ENCODE measurements at regions not wholly inside any gene's neighbourhood (a gene's known extent, or its start where the extent isn't known, plus 50 kb on each side); places are given as distances from the start of the nearest gene placed in this dataset.

- Histone ChIP-seq H3K9me3 (ENCODE audit: insufficient read depth, low read length) (no peaks in the 10 kb centered on the region), H3K79me2 (ENCODE audit: low read length) (no peaks in the 10 kb centered on the region), H3K4me1 (ENCODE audit: low read length) (peaks cover 29% of the 10 kb centered on the region), H3K27me3 (ENCODE audit: low read depth, low read length) (no peaks in the 10 kb centered on the region), H3K9ac (ENCODE audit: low read length) (no peak overlapping the region), H3K4me2 (ENCODE audit: low read length) (no peak overlapping the region), H4K20me1 (ENCODE audit: insufficient read depth, low read length) (no peaks in the 10 kb centered on the region), H3K36me3 (replicated peaks; ENCODE audit: low read depth, low read length) (no peaks in the 10 kb centered on the region), H3K4me3 (ENCODE audit: low read length) (no peak overlapping the region), H3K27ac (ENCODE audit: low read length) (no peak overlapping the region), H2AFZ (ENCODE audit: low read depth, low read length) (no peak overlapping the region)
- TF ChIP-seq CTCF (IDR thresholded peaks at IDR 0.05; ENCODE audit: low read depth, low read length) (no peak), EZH2phosphoT487 (IDR thresholded peaks at IDR 0.05; ENCODE audit: low read depth) (no peak)
Observed at GRCh38 chr13:42417626-42418025, 145.7 kb downstream of the AKAP11 start.

GRCh38 chr13:42418184-42418583 lies 146.2 kb downstream of the AKAP11 start:
- H3K27ac ChIP-seq (ENCODE audit: low read length), result no peak overlapping the region
- no peaks in the 10 kb centered on the region for H3K79me2 ChIP-seq (ENCODE audit: low read length)
- no peaks in the 10 kb centered on the region for H3K36me3 ChIP-seq (replicated peaks; ENCODE audit: low read depth, low read length)
- no peak overlapping the region for H3K4me3 ChIP-seq (ENCODE audit: low read length)
- no peaks in the 10 kb centered on the region for H3K27me3 ChIP-seq (ENCODE audit: low read depth, low read length)
- H4K20me1 ChIP-seq (ENCODE audit: insufficient read depth, low read length), result no peaks in the 10 kb centered on the region
- no peak overlapping the region for H3K9ac ChIP-seq (ENCODE audit: low read length)
- H3K4me1 ChIP-seq (ENCODE audit: low read length), result peaks cover 23% of the 10 kb centered on the region
- no peak overlapping the region for H3K4me2 ChIP-seq (ENCODE audit: low read length)
- no peak for TF ChIP-seq CTCF (IDR thresholded peaks at IDR 0.05; ENCODE audit: low read depth, low read length)
- TF ChIP-seq EZH2phosphoT487 (IDR thresholded peaks at IDR 0.05; ENCODE audit: low read depth), result no peak
- H3K9me3 ChIP-seq (ENCODE audit: insufficient read depth, low read length), result no peaks in the 10 kb centered on the region
- no peak overlapping the region for H2AFZ ChIP-seq (ENCODE audit: low read depth, low read length)

- H3K4me2 ChIP-seq (ENCODE audit: low read length), result no peak overlapping the region
Observed at GRCh38 chr13:42420304-42420703, 148.4 kb downstream of the AKAP11 start.

GRCh38 chr13:42422681-42423080 lies 150.7 kb downstream of the AKAP11 start:
- TF ChIP-seq EZH2phosphoT487 (IDR thresholded peaks at IDR 0.05; ENCODE audit: low read depth) (no peak), CTCF (IDR thresholded peaks at IDR 0.05; ENCODE audit: low read depth, low read length) (no peak)
- H4K20me1 ChIP-seq (ENCODE audit: insufficient read depth, low read length), result no peaks in the 10 kb centered on the region
- no peak overlapping the region for H3K4me3 ChIP-seq (ENCODE audit: low read length)
- H3K4me1 ChIP-seq (ENCODE audit: low read length), result peaks cover 14% of the 10 kb centered on the region
- H3K36me3 ChIP-seq (replicated peaks; ENCODE audit: low read depth, low read length), result peaks cover 2% of the 10 kb centered on the region
- peaks cover 9% of the 10 kb centered on the region; the same call in 1 of the 2 replicates for H3K9me3 ChIP-seq (ENCODE audit: insufficient read depth, low read length)
- no peaks in the 10 kb centered on the region for H3K27me3 ChIP-seq (ENCODE audit: low read depth, low read length)
- H3K27ac ChIP-seq (ENCODE audit: low read length), result no peak overlapping the region
- H3K79me2 ChIP-seq (ENCODE audit: low read length), result no peaks in the 10 kb centered on the region
- no peak overlapping the region for H3K9ac ChIP-seq (ENCODE audit: low read length)
- no peak overlapping the region for H2AFZ ChIP-seq (ENCODE audit: low read depth, low read length)
- H3K4me2 ChIP-seq (ENCODE audit: low read length), result no peak overlapping the region

More at GRCh38 chr13:42420304-42420703, 148.4 kb downstream of the AKAP11 start:
- peaks cover 9% of the 10 kb centered on the region; the same call in 1 of the 2 replicates for H3K9me3 ChIP-seq (ENCODE audit: insufficient read depth, low read length)
- no peaks in the 10 kb centered on the region for H3K27me3 ChIP-seq (ENCODE audit: low read depth, low read length)
- no peak overlapping the region for H2AFZ ChIP-seq (ENCODE audit: low read depth, low read length)
- peaks cover 2% of the 10 kb centered on the region for H3K36me3 ChIP-seq (replicated peaks; ENCODE audit: low read depth, low read length)
- no peaks in the 10 kb centered on the region for H4K20me1 ChIP-seq (ENCODE audit: insufficient read depth, low read length)
- TF ChIP-seq EZH2phosphoT487 (IDR thresholded peaks at IDR 0.05; ENCODE audit: low read depth) (no peak), CTCF (IDR thresholded peaks at IDR 0.05; ENCODE audit: low read depth, low read length) (no peak)
- no peak overlapping the region for H3K4me3 ChIP-seq (ENCODE audit: low read length)
- no peak overlapping the region for H3K27ac ChIP-seq (ENCODE audit: low read length)
- H3K79me2 ChIP-seq (ENCODE audit: low read length), result no peaks in the 10 kb centered on the region
- peaks cover 14% of the 10 kb centered on the region for H3K4me1 ChIP-seq (ENCODE audit: low read length)
- no peak overlapping the region for H3K9ac ChIP-seq (ENCODE audit: low read length)

All from OCI-LY3 (cell line).